COLO668 (cell line): ENCODE measurements at regions not wholly inside any gene's neighbourhood (a gene's known extent, or its start where the extent isn't known, plus 50 kb on each side); places are given as distances from the start of the nearest gene placed in this dataset.

Experiments
- DNase-seq: peaks from one replicate; lab custom pipeline; 2025; ENCODE audit not compliant: unreplicated experiment; lab: John Stamatoyannopoulos, UW

- DNase-seq = peak; percentile 28
Observed at GRCh38 chr12:75974323-75975187, 57.0 kb downstream of the PHLDA1 start.

- no peak for DNase-seq
Observed at GRCh38 chr12:75971253-75971652, 60.3 kb downstream of the PHLDA1 start.

GRCh38 chr12:75970310-75970709, 61.3 kb downstream of the PHLDA1 start:
- DNase-seq = no peak

- no peak for DNase-seq
Observed at GRCh38 chr12:75969768-75970167, 61.8 kb downstream of the PHLDA1 start.

- no peak for DNase-seq
Observed at GRCh38 chr12:75965661-75966060, 65.9 kb downstream of the PHLDA1 start.

DNA sequence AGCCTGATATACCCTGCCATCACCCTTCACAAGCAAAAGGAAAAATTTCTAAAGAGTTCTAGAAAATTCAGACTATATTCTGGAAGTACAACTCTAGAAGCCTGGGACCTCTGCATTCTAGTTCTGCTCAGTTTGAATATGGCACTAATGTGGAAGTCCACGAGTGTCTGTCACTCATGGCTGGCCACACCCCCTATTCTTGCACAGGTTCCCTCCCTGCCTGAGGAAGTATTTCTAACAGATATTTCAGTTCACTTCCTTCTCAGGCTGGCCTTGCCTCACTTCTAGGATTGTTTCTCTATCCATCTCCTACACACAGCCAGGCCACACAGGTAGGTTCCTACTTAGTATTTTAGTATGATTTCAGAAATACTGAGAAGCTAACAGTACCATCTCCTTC, 67.4 kb downstream of the PHLDA1 start:
- DNase-seq = peak; percentile 14

- DNase-seq = no peak
Observed at GRCh38 chr12:75961878-75962277, 69.7 kb downstream of the PHLDA1 start.

DNA sequence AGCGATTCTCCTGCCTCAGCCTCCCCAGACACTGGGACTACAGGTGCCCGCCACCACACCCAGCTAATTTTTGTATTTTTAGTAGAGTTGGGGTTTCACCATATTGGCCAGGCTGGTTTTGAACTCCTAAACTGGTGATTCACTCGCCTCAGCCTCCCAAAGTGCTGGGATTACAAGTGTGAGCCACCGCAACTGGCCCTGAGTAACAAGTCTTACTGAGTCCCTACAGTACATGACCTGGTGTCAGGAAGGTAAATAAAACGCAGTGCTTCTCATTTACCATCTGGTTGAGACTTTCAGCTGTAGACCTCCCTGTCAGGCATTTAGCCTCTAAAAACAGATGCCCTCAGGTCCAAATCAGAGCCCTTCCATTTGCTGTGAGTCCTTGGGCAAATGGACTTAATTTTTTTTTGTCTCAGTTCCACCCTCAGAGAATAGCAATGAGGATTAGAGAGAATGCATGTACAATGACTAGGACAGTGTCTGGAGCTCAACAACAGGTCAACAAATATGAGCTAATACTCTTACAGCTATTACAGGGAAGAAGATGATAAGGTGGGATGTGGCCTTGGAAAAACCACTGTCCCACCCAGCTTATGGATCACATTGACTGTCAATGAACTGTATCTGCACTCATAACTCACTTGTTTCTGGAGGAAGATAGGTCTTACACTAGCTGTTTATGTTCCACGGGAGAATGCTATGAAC, 70.5 kb downstream of the PHLDA1 start:
- DNase-seq = no peak

- peak; percentile 92 for DNase-seq
Observed at GRCh38 chr12:75960086-75960910, 71.3 kb downstream of the PHLDA1 start.

DNA sequence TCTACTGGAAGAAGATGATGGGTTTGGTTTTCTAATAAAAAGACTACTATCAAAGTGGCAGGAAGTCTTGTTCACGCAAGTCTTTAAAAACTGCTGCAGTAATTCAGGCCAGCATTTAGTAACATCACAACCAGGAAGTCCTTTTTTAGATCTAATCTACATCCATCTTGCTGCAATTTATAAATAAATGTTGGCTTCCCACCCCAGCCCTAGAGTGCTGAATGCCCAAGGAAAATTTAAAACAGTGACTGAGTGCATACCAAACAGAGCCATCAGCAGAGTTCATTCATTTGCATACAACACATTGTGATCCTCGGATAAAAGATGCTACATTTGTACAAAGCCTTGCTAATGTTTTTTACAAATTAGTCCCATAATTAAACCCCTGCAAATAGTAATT, 72.1 kb downstream of the PHLDA1 start:
- DNase-seq = no peak

- no peak for DNase-seq
Observed at GRCh38 chr12:75959060-75959459, 72.5 kb downstream of the PHLDA1 start.

GRCh38 chr12:75955251-75955650, 76.3 kb downstream of the PHLDA1 start:
- no peak for DNase-seq

DNA sequence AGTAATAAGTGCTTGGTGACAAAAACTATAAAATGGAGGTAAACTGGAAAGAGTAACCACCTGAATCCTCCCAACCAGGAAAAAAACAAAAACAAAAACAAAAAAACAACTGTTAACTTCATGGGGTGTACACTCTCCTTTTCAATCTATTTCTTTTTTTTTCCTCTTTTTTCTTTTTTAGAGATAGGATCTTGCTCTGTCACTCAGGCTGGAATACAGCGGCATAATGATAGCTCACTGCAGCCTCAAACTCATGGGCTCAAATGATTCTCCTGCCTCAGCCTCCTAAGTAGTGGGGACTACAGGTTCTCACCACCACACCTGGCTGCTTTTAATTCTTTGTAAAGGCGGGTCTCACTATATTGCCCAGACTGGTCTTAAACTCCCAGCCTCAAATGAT, 76.8 kb downstream of the PHLDA1 start:
- no peak for DNase-seq

GRCh38 chr12:75954041-75954440, 77.5 kb downstream of the PHLDA1 start:
- DNase-seq = no peak

DNA sequence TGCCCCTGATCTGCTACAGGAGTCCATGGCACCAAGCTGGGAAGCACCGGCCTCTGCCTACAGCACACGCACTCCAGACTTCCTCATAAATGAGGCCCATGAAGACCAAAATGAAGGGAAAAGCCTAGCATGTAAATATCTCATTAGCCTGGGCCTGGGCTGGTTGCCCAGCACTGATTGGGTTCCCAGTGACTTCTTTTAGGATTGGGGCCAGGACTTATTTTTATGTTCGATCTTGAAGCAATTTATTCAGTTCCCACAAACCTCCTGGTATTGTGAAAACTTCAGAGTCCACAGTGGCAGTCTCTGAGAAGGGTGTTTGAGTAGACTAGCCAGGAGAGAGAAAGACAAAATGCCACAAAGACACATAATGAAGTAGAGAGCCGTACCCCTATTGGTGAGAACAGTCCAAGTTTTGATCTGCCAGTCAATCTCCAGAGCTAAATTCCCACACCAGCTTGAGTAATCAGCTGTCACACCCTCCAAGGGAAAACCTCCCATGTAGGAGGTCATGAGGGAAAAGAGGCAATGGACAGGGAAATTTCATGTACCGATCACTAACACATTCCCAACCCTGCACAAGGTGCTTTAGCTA, 78.2 kb downstream of the PHLDA1 start:
- no peak for DNase-seq

DNA sequence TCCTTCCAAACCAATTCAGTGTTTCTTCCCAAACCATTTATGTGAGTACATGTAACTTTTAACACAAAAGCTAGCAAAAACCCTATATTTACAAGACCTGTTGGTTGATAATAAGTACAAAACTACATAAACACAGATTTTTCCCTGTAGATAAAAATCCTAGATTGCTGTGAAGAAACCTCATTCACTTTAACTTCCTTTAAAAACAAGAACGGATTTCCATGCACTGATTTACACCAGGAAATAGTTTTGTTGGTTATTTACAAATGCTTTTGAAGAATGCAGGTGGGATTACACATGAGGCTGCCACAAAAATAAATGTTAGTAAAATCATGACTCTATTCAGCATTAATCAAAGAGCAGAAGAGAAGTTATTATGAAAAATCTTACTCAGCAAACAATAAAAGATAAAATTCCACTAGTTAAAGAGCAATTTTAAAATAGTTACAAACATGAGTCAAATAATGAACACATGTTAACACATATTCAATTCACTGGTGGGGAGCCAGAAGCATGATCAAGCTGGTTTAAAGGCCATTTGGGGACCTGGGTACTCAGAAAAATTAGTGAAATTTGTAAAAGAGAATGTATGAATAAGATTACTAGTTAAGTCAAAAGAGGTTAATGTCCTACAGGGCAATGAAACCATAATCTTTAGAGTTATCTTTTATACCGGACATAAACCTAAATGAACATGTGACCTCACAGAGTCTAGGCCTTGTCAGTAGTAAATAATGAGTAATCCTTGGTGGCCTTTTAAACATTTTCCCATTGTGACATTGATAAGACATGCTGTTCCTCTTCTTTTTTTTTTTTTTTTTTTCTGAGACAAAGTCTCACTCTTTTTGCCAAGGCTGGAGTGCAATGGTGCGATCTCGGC, 79.9 kb downstream of the PHLDA1 start:
- DNase-seq = no peak

- no peak for DNase-seq
Observed at GRCh38 chr12:75947156-75947723, 84.3 kb downstream of the PHLDA1 start.

DNA sequence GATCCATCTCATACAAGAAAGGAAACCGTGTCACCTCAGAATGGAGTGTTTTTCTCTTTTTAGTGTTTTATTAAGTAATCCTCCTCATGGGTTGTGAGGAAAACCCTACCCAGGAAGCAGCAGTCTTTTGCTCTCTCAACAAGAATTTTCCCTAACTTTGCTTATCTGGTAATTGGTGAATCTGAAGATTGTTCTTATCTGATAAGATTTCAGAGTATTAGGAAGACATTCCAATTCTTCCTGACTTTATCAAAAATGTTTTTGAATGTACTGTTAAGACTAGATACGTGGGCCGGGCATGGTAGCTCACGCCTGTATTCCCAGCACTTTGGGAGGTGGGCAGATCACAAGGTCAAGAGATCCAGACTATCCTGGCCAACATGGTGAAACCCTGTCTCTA, 86.0 kb downstream of the PHLDA1 start:
- no peak for DNase-seq

GRCh38 chr12:75944905-75945432, 86.6 kb downstream of the PHLDA1 start:
- no peak for DNase-seq
